Psoas muscle (tissue), 7 donors: ENCODE measurements at regions not wholly inside any gene's neighbourhood (a gene's known extent, or its start where the extent isn't known, plus 50 kb on each side); places are given as distances from the start of the nearest gene placed in this dataset.

Experiments used
- ATAC-seq, 4 donors: fragments of 200-7000 bp; cut with Tn5 transposase; one replicate each; pipeline ENCODE4 v1.9.1; 2020; ENCODE audit warnings: moderate library complexity in 3 of 4, mild to moderate bottlenecking in 2 of 4
- DNase-seq, 2 donors: peaks; one replicate each; pipeline ENCODE4 v3.0.0-alpha.2; 2020
- H3K27ac ChIP-seq: fragments of 200-600 bp; one replicate; pipeline ENCODE4 v1.8.0; 2022
- H3K27me3 ChIP-seq, 3 donors: fragments of 200-600 bp in 1 of 3; one replicate each; pipeline versions ENCODE4 v1.6.1 to v1.8.0; 2013 to 2022; ENCODE audit warnings: low read length in 2 of 3, mild to moderate bottlenecking in 2 of 3, moderate library complexity in 1 of 3; ENCODE audit not compliant: insufficient read depth in 3 of 3
- H3K36me3 ChIP-seq, 2 donors: fragments of 200-600 bp in 1 of 2; one replicate each; pipeline versions ENCODE4 v1.6.1 to v1.8.0; 2013 to 2022; ENCODE audit warnings: low read depth in 1 of 2, mild to moderate bottlenecking in 1 of 2, moderate library complexity in 1 of 2; ENCODE audit not compliant: insufficient read depth in 1 of 2
- H3K4me1 ChIP-seq: fragments of 200-600 bp; one replicate; pipeline ENCODE4 v1.8.0; 2022
- H3K4me3 ChIP-seq: fragments of 200-600 bp; one replicate; pipeline ENCODE4 v1.8.0; 2022; ENCODE audit warnings: mild to moderate bottlenecking
- H3K9me3 ChIP-seq: fragments of 200-600 bp; one replicate; pipeline ENCODE4 v1.8.0; 2022
- CTCF ChIP-seq: fragments of 200-600 bp; IDR thresholded peaks from one replicate; pipeline ENCODE4 v1.8.0; 2022; ENCODE audit warnings: antibody characterized with exemption
- WGBS, 3 donors: extraction: QIAGEN DNeasy Blood & Tissue Kit; methylation state at CpG; one replicate each; pipeline versions ENCODE4 v1.1.6 to v1.1.7; 2013; 5-methylcytosine and 5-hydroxymethylcytosine counted together
- intact Hi-C, 2 donors: fragments of 100-400 bp; cut with DNase I; formaldehyde crosslinking; loops; one replicate each; pipeline versions ENCODE4 v1.11.0 to v1.14.2; 2022
- donor health status: healthy with polysubstance abuse.
- donor health status: DM: no; HTN: no; CAD: no; lungs with moderate emphysema.
- donor health status: Bipolar disorder and iron deficiency.
- donor health status: healthy.
- donor health status: DM: yes; HTN: yes; CAD: no.
- donor health status: DM: no; HTN: no; CAD: no.
- donor health status: DM: yes; HTN: yes; CAD: no.

- H3K9me3 ChIP-seq = no peaks in the 10 kb centered on the region
- no peak overlapping the region for H3K27ac ChIP-seq
- H3K36me3 ChIP-seq = no peaks in the 10 kb centered on the region
- no peak for ATAC-seq
- 61 to 76% (median 75%) methylated on average over 8 of the region's 8 CpGs for WGBS, 3 donors
- peaks cover 4% of the 10 kb centered on the region for H3K4me1 ChIP-seq
- intact Hi-C loops = no loop called here
- no peak for DNase-seq
- no peak overlapping the region for H3K4me3 ChIP-seq
- no peak for TF ChIP-seq CTCF
- no peaks in the 10 kb centered on the region for H3K27me3 ChIP-seq
Observed at GRCh38 chr11:130578738-130579368, 130.4 kb downstream of the ADAMTS15 start.

- ATAC-seq (peak in 2 of 4 donors; percentile 26 to 55), DNase-seq (no peak)
- H3K27ac ChIP-seq = no peak overlapping the region
- no peaks in the 10 kb centered on the region for H3K9me3 ChIP-seq
- no peak overlapping the region for H3K4me3 ChIP-seq
- 31 to 57% (median 37%) methylated on average over 4 of the region's 4 CpGs for WGBS, 3 donors
- TF ChIP-seq CTCF = no peak
- intact Hi-C loops = no loop called here
- no peaks in the 10 kb centered on the region for H3K27me3 ChIP-seq
- H3K36me3 ChIP-seq = no peaks in the 10 kb centered on the region
- H3K4me1 ChIP-seq = no peaks in the 10 kb centered on the region
Observed at GRCh38 chr11:130580372-130580771, 131.9 kb downstream of the ADAMTS15 start.

DNA sequence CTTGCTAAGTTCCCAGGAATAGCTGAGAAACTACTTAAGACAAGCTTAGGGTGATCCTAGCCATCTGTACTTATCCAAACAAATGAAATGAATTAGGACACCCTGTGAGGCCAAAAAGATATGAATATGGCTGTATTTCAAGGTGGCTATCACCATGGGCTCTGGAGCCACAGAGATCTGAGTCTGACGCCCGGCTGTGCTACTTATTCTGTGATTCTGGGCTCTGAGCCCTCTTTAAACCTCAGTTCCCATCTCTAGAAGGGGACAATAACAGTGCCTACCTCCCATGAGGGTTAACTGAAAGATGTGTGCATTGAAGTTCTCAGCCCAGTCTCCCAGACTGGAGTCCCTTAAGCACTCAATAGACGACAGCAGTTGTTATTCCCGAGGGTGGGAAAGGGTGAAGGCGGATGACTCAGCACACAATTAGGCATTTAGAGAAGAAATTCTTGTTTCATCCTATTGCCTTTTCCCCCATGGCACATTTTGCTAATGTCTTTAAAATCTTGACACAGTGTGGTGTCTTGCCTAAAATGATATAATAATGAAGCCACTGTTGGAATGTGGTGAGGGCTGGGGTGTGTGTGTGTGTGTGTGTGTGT is 132.5 kb downstream of the ADAMTS15 start:
- ATAC-seq = no peak
- intact Hi-C loops = no loop called here
- WGBS, 3 donors = 38 to 56% (median 41%) methylated on average over 5 of the region's 5 CpGs
- Histone ChIP-seq H3K36me3 (no peaks in the 10 kb centered on the region), H3K4me1 (no peaks in the 10 kb centered on the region), H3K4me3 (no peak overlapping the region), H3K9me3 (no peaks in the 10 kb centered on the region), H3K27me3 (no peaks in the 10 kb centered on the region), H3K27ac (no peak overlapping the region)
- TF ChIP-seq CTCF = no peak
- no peak for DNase-seq

GRCh38 chr11:130581646-130582045 is 133.2 kb downstream of the ADAMTS15 start:
- H3K36me3 ChIP-seq = no peaks in the 10 kb centered on the region
- no peaks in the 10 kb centered on the region for H3K9me3 ChIP-seq
- intact Hi-C loops = no loop called here
- H3K27me3 ChIP-seq = no peaks in the 10 kb centered on the region
- 65 to 75% (median 72%) methylated on average over 2 of the region's 2 CpGs for WGBS, 3 donors
- no peak for ATAC-seq
- DNase-seq = no peak
- TF ChIP-seq CTCF = no peak
- H3K4me1 ChIP-seq = no peaks in the 10 kb centered on the region
- no peak overlapping the region for H3K27ac ChIP-seq
- no peak overlapping the region for H3K4me3 ChIP-seq

DNA sequence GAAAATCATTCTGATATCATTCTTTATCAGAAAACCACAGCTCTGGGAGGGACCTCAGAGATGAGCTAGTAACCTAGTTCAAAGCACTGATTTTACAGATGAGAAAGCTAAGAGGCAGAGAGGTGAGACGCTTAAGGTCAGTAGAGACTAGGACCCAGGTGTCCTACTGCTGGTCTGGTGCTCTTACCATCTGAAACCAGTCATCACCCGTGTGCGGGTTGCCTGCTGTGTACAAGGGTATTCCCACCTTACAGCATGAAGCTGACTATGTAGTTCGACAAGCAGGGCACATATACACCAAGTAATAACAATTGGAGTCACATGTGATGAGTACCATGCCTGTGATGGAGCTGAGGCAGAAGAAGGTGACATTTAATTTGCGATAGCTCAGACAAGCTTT is 133.7 kb downstream of the ADAMTS15 start:
- no peak for TF ChIP-seq CTCF
- H3K4me1 ChIP-seq = no peaks in the 10 kb centered on the region
- no peaks in the 10 kb centered on the region for H3K9me3 ChIP-seq
- no peak for DNase-seq
- H3K27ac ChIP-seq = no peak overlapping the region
- no peaks in the 10 kb centered on the region for H3K27me3 ChIP-seq
- H3K4me3 ChIP-seq = no peak overlapping the region
- intact Hi-C loops = no loop called here
- ATAC-seq = no peak
- H3K36me3 ChIP-seq = no peaks in the 10 kb centered on the region
- 94 to 95% (median 95%) methylated on average over 5 of the region's 5 CpGs for WGBS, 3 donors
